ENCODE measurements at regions not wholly inside any gene's neighbourhood (a gene's known extent, or its start where the extent isn't known, plus 50 kb on each side); places are given as distances from the start of the nearest gene placed in this dataset.

GRCh38 chr7:110386006-110386405 lies 704.9 kb upstream of the LRRN3 start:
- TF ChIP-seq, protein P1, sequence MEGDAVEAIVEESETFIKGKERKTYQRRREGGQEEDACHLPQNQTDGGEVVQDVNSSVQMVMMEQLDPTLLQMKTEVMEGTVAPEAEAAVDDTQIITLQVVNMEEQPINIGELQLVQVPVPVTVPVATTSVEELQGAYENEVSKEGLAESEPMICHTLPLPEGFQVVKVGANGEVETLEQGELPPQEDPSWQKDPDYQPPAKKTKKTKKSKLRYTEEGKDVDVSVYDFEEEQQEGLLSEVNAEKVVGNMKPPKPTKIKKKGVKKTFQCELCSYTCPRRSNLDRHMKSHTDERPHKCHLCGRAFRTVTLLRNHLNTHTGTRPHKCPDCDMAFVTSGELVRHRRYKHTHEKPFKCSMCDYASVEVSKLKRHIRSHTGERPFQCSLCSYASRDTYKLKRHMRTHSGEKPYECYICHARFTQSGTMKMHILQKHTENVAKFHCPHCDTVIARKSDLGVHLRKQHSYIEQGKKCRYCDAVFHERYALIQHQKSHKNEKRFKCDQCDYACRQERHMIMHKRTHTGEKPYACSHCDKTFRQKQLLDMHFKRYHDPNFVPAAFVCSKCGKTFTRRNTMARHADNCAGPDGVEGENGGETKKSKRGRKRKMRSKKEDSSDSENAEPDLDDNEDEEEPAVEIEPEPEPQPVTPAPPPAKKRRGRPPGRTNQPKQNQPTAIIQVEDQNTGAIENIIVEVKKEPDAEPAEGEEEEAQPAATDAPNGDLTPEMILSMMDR (IDR thresholded peaks at IDR 0.05; ENCODE audit: insufficient read depth, low read length, poor library complexity, severe bottlenecking) = no peak
- H3K36me3 ChIP-seq (ENCODE audit: control insufficient read depth, insufficient read depth, low read length) = no peaks in the 10 kb centered on the region
- H3K27me3 ChIP-seq (replicated peaks; ENCODE audit: control insufficient read depth, insufficient read depth, low read length) = no peaks in the 10 kb centered on the region
- H3K4me3 ChIP-seq (replicated peaks; ENCODE audit: low read depth, low read length) = no peak overlapping the region
- no peak for DNase-seq (ENCODE audit: extremely low read depth, insufficient read length)

- Histone ChIP-seq H3K27me3 (replicated peaks; ENCODE audit: control insufficient read depth, insufficient read depth, low read length) (no peaks in the 10 kb centered on the region), H3K4me3 (replicated peaks; ENCODE audit: low read depth, low read length) (no peak overlapping the region), H3K36me3 (ENCODE audit: control insufficient read depth, insufficient read depth, low read length) (no peaks in the 10 kb centered on the region)
- no peak for DNase-seq (ENCODE audit: extremely low read depth, insufficient read length)
- TF ChIP-seq, protein P1 (IDR thresholded peaks at IDR 0.05; ENCODE audit: insufficient read depth, low read length, poor library complexity, severe bottlenecking) = no peak
Observed at GRCh38 chr7:110386913-110387312, 704.0 kb upstream of the LRRN3 start.

- TF ChIP-seq, protein P1 (IDR thresholded peaks at IDR 0.05; ENCODE audit: insufficient read depth, low read length, poor library complexity, severe bottlenecking) = no peak
- no peaks in the 10 kb centered on the region for H3K27me3 ChIP-seq (replicated peaks; ENCODE audit: control insufficient read depth, insufficient read depth, low read length)
- no peak for DNase-seq (ENCODE audit: extremely low read depth, insufficient read length)
- no peak overlapping the region for H3K4me3 ChIP-seq (replicated peaks; ENCODE audit: low read depth, low read length)
- H3K36me3 ChIP-seq (ENCODE audit: control insufficient read depth, insufficient read depth, low read length) = no peaks in the 10 kb centered on the region
Observed at GRCh38 chr7:110387689-110388088, 703.2 kb upstream of the LRRN3 start.

DNA sequence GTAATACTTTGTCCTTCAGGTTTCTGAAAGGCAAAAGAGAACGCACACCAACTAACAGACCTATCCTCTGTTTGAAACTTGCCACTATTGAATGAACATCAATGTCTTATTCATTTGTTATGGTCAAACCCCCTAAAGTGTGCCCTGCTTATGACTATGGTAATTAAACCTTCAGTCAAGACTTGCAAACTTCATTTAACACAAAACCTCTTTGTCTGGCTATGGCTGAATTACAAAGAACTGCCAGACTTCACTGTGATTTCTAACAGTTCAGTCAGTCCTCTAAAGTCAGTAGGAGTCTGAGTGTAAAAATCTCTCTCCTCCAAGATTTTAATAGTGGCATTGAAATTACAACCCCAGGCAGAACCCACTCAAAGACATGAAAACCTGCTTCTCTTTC lies 702.5 kb upstream of the LRRN3 start:
- Histone ChIP-seq H3K36me3 (ENCODE audit: control insufficient read depth, insufficient read depth, low read length) (no peaks in the 10 kb centered on the region), H3K27me3 (replicated peaks; ENCODE audit: control insufficient read depth, insufficient read depth, low read length) (no peaks in the 10 kb centered on the region), H3K4me3 (replicated peaks; ENCODE audit: low read depth, low read length) (no peak overlapping the region)
- DNase-seq (ENCODE audit: extremely low read depth, insufficient read length) = no peak
- TF ChIP-seq, protein P1 (IDR thresholded peaks at IDR 0.05; ENCODE audit: insufficient read depth, low read length, poor library complexity, severe bottlenecking) = no peak

DNA sequence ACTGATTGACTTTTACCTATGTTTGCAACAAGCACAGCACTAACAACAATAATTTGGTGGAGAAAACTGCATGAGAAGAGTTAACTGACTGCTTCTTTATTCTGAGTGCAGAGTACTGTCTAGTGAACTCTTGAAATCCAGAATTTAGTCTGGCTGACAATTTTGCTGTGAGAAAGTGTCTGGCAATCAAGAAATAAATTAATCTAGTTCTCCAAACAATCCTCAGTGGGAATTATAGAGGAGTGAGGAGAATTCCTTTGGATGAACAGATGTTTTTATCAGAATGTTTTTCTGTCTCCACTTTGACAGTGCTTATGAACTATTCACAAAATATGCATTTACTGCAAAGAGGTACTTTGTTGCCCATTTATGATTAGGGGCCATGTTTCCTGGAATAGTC lies 694.9 kb upstream of the LRRN3 start:
- DNase-seq (ENCODE audit: extremely low read depth, insufficient read length) = no peak
- H3K4me3 ChIP-seq (replicated peaks; ENCODE audit: low read depth, low read length) = no peak overlapping the region
- no peaks in the 10 kb centered on the region for H3K27me3 ChIP-seq (replicated peaks; ENCODE audit: control insufficient read depth, insufficient read depth, low read length)
- no peaks in the 10 kb centered on the region for H3K36me3 ChIP-seq (ENCODE audit: control insufficient read depth, insufficient read depth, low read length)
- TF ChIP-seq, protein P1 (IDR thresholded peaks at IDR 0.05; ENCODE audit: insufficient read depth, low read length, poor library complexity, severe bottlenecking) = no peak
